K562 (cell line): ENCODE measurements at regions not wholly inside any gene's neighbourhood (a gene's known extent, or its start where the extent isn't known, plus 50 kb on each side); places are given as distances from the start of the nearest gene placed in this dataset.

Source experiments
- C11orf30 ChIP-seq: fragments of 450-650 bp; IDR thresholded peaks from 2 replicates; pipeline ENCODE4 v1.6.1; 2016; ENCODE audit warnings: low read depth, mild to moderate bottlenecking
- CBFA2T2 ChIP-seq: fragments of 450-650 bp; conservative IDR thresholded peaks from 2 replicates; pipeline ENCODE4 v1.6.1; 2017; ENCODE audit warnings: mild to moderate bottlenecking
- CBX3 ChIP-seq, 2 experiments: IDR thresholded peaks; 1 replicate in 1 of 2; 2 replicates in 1 of 2; pipeline ENCODE4 v1.6.1; 2012; ENCODE audit warnings: inconsistent platforms in 2 of 2, low read length in 2 of 2, borderline replicate concordance in 1 of 2, control low read depth in 1 of 2
- CC2D1A ChIP-seq: fragments of 450-650 bp; IDR thresholded peaks from 2 replicates; pipeline ENCODE4 v1.6.1; 2017; ENCODE audit warnings: mild to moderate bottlenecking
- DACH1 ChIP-seq: fragments of 450-650 bp; IDR thresholded peaks from 2 replicates; pipeline ENCODE4 v1.6.1; 2018; ENCODE audit not compliant: partially characterized antibody
- ESRRB ChIP-seq: fragments of 250-450 bp; sonication (Bioruptor Pico); IDR thresholded peaks from 2 replicates; pipeline ENCODE4 v1.5.0; 2020; ENCODE audit warnings: mild to moderate bottlenecking, moderate library complexity, borderline replicate concordance
- MAFF ChIP-seq: IDR thresholded peaks from 2 replicates; pipeline ENCODE4 v1.6.1; 2012; ENCODE audit warnings: low read length, improper control_type of control experiment
- MAFG ChIP-seq: fragments of 450-650 bp; conservative IDR thresholded peaks from 2 replicates; pipeline ENCODE4 v1.6.1; 2016; ENCODE audit warnings: missing genetic modification characterization, missing compliant biosample characterization
- MAFK ChIP-seq: IDR thresholded peaks from 2 replicates; pipeline ENCODE4 v1.6.1; 2011; ENCODE audit warnings: low read length, improper control_type of control experiment
- NEUROD1 ChIP-seq: fragments of 150-350 bp; IDR thresholded peaks from 2 replicates; pipeline ENCODE4 v1.6.1; 2014; ENCODE audit warnings: borderline replicate concordance, low read length, low read depth; ENCODE audit not compliant: partially characterized antibody
- PATZ1 ChIP-seq: fragments of 250-450 bp; sonication (Bioruptor Pico); IDR thresholded peaks from 2 replicates; pipeline ENCODE4 v1.5.0; 2020; ENCODE audit warnings: mild to moderate bottlenecking, borderline replicate concordance
- PKNOX1 ChIP-seq: fragments of 450-650 bp; IDR thresholded peaks from 2 replicates; pipeline ENCODE4 v1.6.1; 2016
- TOE1 ChIP-seq, 2 experiments: fragments of 450-650 bp in 1 of 2; sonication (generic) in 1 of 2; formaldehyde crosslinking in 1 of 2; IDR thresholded peaks; 2 replicates each; pipeline versions ENCODE4 v1.7.1 to v1.8.0; 2016 to 2022; ENCODE audit warnings: borderline replicate concordance in 2 of 2, mild to moderate bottlenecking in 2 of 2, antibody characterized with exemption in 1 of 2, inconsistent platforms in 1 of 2, low read depth in 1 of 2, missing genetic modification reagents in 1 of 2, moderate library complexity in 1 of 2
- ZBTB11 ChIP-seq, 3 experiments: fragments of 200-800 bp in 1 of 3; fragments of 250-450 bp in 1 of 3; fragments of 450-650 bp in 1 of 3; sonication (Bioruptor Pico) in 1 of 3; sonication (Bioruptor generic) in 1 of 3; formaldehyde crosslinking in 1 of 3; IDR thresholded peaks; 2 replicates each; pipeline versions ENCODE4 v1.6.1 to v1.8.0; 2016 to 2022; ENCODE audit warnings: mild to moderate bottlenecking in 2 of 3, missing genetic modification characterization in 2 of 3, missing compliant biosample characterization in 1 of 3, moderate library complexity in 1 of 3
- ZFP91 ChIP-seq: sonication (generic); formaldehyde crosslinking; IDR thresholded peaks from 2 replicates; pipeline ENCODE4 v1.8.0; 2022; ENCODE audit warnings: mild to moderate bottlenecking, missing genetic modification reagents
- ZNF212 ChIP-seq: fragments of 450-650 bp; formaldehyde crosslinking; IDR thresholded peaks from 2 replicates; pipeline ENCODE4 v1.4.0; 2020; ENCODE audit warnings: mild to moderate bottlenecking
- ZNF316 ChIP-seq: fragments of 450-650 bp; IDR thresholded peaks from 2 replicates; pipeline ENCODE4 v1.6.1; 2016
- ZNF398 ChIP-seq: fragments of 250-450 bp; sonication (Bioruptor Pico); IDR thresholded peaks from 2 replicates; pipeline ENCODE4 v1.8.0; 2021; ENCODE audit warnings: moderate library complexity, mild to moderate bottlenecking, inconsistent platforms

- TF ChIP-seq ZNF398 (CRISPR knock-in tag): no peak
- peak; percentile 39; the same call in 1 of the 2 replicates for TF ChIP-seq MAFK
- TF ChIP-seq TOE1 (IDR thresholded peaks at IDR 0.05; ENCODE audit: borderline replicate concordance): no peak
- no peak for TF ChIP-seq TOE1 (CRISPR knock-in tag; IDR thresholded peaks at IDR 0.05; ENCODE audit: borderline replicate concordance, low read depth)
- TF ChIP-seq PATZ1 (CRISPR knock-in tag): no peak
- no peak for TF ChIP-seq CBX3 (IDR thresholded peaks at IDR 0.05; ENCODE audit: borderline replicate concordance in 1 of 2, low read length in 2 of 2)
- TF ChIP-seq PKNOX1: no peak
- TF ChIP-seq ZFP91 (CRISPR knock-in tag): no peak
- no peak for TF ChIP-seq ZBTB11 (CRISPR knock-in tag; IDR thresholded peaks at IDR 0.05)
- TF ChIP-seq ESRRB (CRISPR knock-in tag): no peak
- no peak for TF ChIP-seq NEUROD1
- TF ChIP-seq CC2D1A: no peak
- no peak for TF ChIP-seq CBFA2T2
- peak; percentile 69 for TF ChIP-seq ZNF316
- peak; percentile 42 for TF ChIP-seq C11orf30
- TF ChIP-seq DACH1: no peak
- TF ChIP-seq MAFG (tag): peak; percentile 49
- TF ChIP-seq MAFF: peak; percentile 47
- TF ChIP-seq ZNF212 (CRISPR knock-in tag): no peak
Measured at GRCh38 chr12:13328535-13328934, 132.0 kb downstream of the EMP1 start (continued).
